ENCODE measurements at regions not wholly inside any gene's neighbourhood (a gene's known extent, or its start where the extent isn't known, plus 50 kb on each side); places are given as distances from the start of the nearest gene placed in this dataset.

GRCh38 chr7:1298931-1299885, 66.5 kb downstream of the UNCX start:
- no peaks in the 10 kb centered on the region for H3K36me3 Mint-ChIP-seq
- no peaks in the 10 kb centered on the region for H3K9me3 Mint-ChIP-seq
- TF ChIP-seq SMAD3 (CRISPR knock-in tag; IDR thresholded peaks at IDR 0.05; ENCODE audit: borderline replicate concordance) (no peak), TEAD1 (CRISPR knock-in tag; IDR thresholded peaks at IDR 0.05) (no peak), ERG (CRISPR knock-in tag; IDR thresholded peaks at IDR 0.05) (no peak), NR2C2 (CRISPR knock-in tag; IDR thresholded peaks at IDR 0.05) (no peak), SP1 (CRISPR knock-in tag; conservative IDR thresholded peaks at IDR 0.05) (no peak), ZNF416 (CRISPR knock-in tag; IDR thresholded peaks at IDR 0.05) (no peak), ZNF263 (CRISPR knock-in tag; IDR thresholded peaks at IDR 0.05; ENCODE audit: low read depth) (no peak), SMAD4 (CRISPR knock-in tag; IDR thresholded peaks at IDR 0.05) (no peak), USF2 (CRISPR knock-in tag; IDR thresholded peaks at IDR 0.05) (no peak), TCF7 (CRISPR knock-in tag; IDR thresholded peaks at IDR 0.05; ENCODE audit: low read depth) (no peak), NR3C1 (CRISPR knock-in tag; conservative IDR thresholded peaks at IDR 0.05; ENCODE audit: low read depth) (no peak), GRHL2 (CRISPR knock-in tag; IDR thresholded peaks at IDR 0.05; ENCODE audit: insufficient replicate concordance, severe bottlenecking) (no peak), ZBTB43 (CRISPR knock-in tag; IDR thresholded peaks at IDR 0.05) (no peak), CBFB (CRISPR knock-in tag; IDR thresholded peaks at IDR 0.05; ENCODE audit: low read depth) (no peak), E2F4 (CRISPR knock-in tag; IDR thresholded peaks at IDR 0.05; ENCODE audit: borderline replicate concordance, low read depth) (no peak), ZNF219 (CRISPR knock-in tag; IDR thresholded peaks at IDR 0.05; ENCODE audit: borderline replicate concordance) (no peak), SOX15 (CRISPR knock-in tag; IDR thresholded peaks at IDR 0.05) (no peak)
- TF ChIP-seq, protein P1, sequence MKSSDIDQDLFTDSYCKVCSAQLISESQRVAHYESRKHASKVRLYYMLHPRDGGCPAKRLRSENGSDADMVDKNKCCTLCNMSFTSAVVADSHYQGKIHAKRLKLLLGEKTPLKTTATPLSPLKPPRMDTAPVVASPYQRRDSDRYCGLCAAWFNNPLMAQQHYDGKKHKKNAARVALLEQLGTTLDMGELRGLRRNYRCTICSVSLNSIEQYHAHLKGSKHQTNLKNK (CRISPR knock-in tag; IDR thresholded peaks at IDR 0.05): no peak
- DNase-seq (ENCODE audit: low spot score) (no peak), ATAC-seq (no peak)
- ChIA-PET POLR2A (no interaction called here), CTCF (interaction anchor here (1.0 to 1.3 kb wide), 3 partner anchors 8 to 133 kb away, joined by 3 to 5 read pairs (median 3); no protein-coding TSS in a partner anchor)
- H3K27ac Mint-ChIP-seq: no peak overlapping the region
- H3K4me3 Mint-ChIP-seq: no peak overlapping the region
- no peaks in the 10 kb centered on the region for H3K27me3 Mint-ChIP-seq (ENCODE audit: low read depth)
- no peaks in the 10 kb centered on the region for H3K4me1 Mint-ChIP-seq

- ATAC-seq (no peak), DNase-seq (ENCODE audit: low spot score) (no peak)
- H3K36me3 Mint-ChIP-seq: no peaks in the 10 kb centered on the region
- H3K4me1 Mint-ChIP-seq: no peaks in the 10 kb centered on the region
- ChIA-PET POLR2A (no interaction called here), CTCF (interaction anchor here (0.5 to 1.8 kb wide), 3 partner anchors 11 to 72 kb away, joined by 3 to 6 read pairs (median 3); no protein-coding TSS in a partner anchor)
- no peaks in the 10 kb centered on the region for H3K27me3 Mint-ChIP-seq (ENCODE audit: low read depth)
- no peak overlapping the region for H3K4me3 Mint-ChIP-seq
- no peak overlapping the region for H3K27ac Mint-ChIP-seq
- H3K9me3 Mint-ChIP-seq: no peaks in the 10 kb centered on the region
- TF ChIP-seq TCF7 (CRISPR knock-in tag; IDR thresholded peaks at IDR 0.05; ENCODE audit: low read depth): no peak
- TF ChIP-seq IRF1 (CRISPR knock-in tag; IDR thresholded peaks at IDR 0.05): no peak
- no peak for TF ChIP-seq RELA (CRISPR knock-in tag; IDR thresholded peaks at IDR 0.05; ENCODE audit: borderline replicate concordance)
- TF ChIP-seq, protein P2, sequence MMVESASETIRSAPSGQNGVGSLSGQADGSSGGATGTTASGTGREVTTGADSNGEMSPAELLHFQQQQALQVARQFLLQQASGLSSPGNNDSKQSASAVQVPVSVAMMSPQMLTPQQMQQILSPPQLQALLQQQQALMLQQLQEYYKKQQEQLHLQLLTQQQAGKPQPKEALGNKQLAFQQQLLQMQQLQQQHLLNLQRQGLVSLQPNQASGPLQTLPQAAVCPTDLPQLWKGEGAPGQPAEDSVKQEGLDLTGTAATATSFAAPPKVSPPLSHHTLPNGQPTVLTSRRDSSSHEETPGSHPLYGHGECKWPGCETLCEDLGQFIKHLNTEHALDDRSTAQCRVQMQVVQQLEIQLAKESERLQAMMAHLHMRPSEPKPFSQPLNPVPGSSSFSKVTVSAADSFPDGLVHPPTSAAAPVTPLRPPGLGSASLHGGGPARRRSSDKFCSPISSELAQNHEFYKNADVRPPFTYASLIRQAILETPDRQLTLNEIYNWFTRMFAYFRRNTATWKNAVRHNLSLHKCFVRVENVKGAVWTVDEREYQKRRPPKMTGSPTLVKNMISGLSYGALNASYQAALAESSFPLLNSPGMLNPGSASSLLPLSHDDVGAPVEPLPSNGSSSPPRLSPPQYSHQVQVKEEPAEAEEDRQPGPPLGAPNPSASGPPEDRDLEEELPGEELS (CRISPR knock-in tag; IDR thresholded peaks at IDR 0.05): no peak
- TF ChIP-seq STAT6 (CRISPR knock-in tag; conservative IDR thresholded peaks at IDR 0.05; ENCODE audit: low read depth): no peak
Observed at GRCh38 chr7:1300206-1300605, 67.5 kb downstream of the UNCX start.

All from WTC11 (cell line).